GM21825 (cell line): ENCODE measurements at regions not wholly inside any gene's neighbourhood (a gene's known extent, or its start where the extent isn't known, plus 50 kb on each side); places are given as distances from the start of the nearest gene placed in this dataset.
"Not testable (repeated sequence)": the region's sequence is repeated elsewhere in the genome, so short reads cannot be mapped to it uniquely, and the experiment has no call there.

Experiments
- ATAC-seq: cut with Tn5 transposase; IDR thresholded peaks from one replicate; pipeline ENCODE4 v1.9.1; 2021; ENCODE audit warnings: mild to moderate bottlenecking, moderate library complexity; ENCODE audit not compliant: unreplicated experiment

DNA sequence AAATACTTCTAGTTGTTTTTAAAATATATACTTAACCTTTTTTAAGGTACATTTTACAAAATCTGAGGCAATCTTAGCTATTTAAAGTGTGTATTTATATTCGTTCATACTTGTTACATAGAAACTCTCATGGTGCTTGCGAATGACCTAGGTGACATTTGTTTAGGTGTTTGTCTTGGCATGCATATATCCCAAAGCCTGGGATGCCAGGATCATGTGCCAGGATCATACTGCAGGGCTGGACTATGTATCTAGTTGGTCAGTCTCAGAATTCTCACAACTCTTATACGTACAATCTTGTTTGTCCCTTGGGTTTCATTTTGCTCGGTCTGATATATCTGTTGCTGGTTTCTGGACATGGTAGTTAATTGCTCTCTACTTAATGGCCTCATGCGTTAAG, 109.9 kb upstream of the WIPF3 start:
- ATAC-seq: not testable (repeated sequence)

DNA sequence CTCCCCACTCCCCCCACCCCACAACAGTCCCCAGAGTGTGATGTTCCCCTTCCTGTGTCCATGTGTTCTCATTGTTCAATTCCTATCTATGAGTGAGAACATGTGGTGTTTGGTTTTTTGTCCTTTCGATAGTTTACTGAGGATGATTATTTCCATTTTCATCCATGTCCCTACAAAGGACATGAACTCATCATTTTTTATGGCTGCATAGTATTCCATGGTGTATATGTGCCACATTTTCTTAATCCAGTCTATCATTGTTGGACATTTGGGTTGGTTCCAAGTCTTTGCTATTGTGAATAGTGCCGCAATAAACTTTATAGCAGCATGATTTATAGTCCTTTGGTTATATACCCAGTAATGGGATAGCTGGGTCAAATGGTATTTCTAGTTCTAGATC, 106.6 kb upstream of the WIPF3 start:
- ATAC-seq: not testable (repeated sequence)

DNA sequence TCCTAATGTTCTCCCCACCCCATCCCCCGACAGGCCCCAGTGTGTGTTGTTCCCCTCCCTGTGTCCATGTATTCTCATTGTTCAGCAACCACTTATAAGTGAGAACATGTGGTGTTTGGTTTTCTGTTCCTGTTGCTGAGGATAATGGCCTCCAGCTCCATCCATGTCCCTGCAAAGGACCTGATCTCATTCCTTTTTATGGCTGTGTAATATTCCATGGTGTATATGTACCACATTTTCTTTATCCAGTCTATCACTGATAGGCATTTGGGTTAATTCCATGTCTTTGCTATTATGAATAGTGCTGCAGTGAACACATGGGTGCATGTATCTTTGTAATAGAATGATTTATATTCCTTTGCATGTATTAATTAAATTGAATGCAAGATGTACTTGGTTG, 104.8 kb upstream of the WIPF3 start:
- ATAC-seq: not testable (repeated sequence)

DNA sequence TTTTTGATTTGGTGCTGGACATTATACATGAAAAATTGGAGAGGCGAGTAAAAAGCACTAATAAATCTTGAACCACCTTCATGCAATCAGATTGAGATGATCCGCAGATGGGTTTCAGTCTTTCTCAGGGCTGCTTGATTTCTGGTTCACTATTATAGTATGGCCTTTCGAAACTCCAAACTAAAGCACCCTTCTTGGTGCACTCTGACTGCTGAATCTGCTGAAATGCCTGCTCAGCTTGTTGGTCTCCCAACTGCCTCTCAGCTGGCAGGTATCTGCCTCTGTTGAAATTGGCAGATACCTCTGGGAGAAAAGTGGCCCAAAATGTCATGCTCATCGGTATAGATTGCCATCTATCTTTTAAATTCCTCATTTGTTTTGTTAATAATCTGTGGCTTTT, 102.5 kb upstream of the WIPF3 start:
- not testable (repeated sequence) for ATAC-seq

DNA sequence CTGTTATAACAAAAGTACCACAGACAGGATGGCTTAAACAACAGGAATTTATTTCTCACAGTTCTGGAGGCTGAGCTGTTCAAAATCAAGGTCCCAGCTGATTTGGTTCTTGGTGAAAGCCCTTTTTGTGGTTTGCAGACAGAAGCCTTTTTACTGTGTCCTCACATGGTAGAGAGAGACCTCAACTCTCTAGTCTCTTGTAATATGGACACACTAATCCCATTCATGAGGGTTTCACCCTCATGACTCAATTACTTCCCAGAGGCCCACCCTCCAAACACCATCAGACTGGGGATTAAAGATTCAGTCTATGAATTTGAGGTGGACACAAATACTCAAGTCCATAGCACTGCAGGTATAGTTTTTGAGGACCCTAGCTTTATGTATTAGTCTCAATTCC, 97.3 kb upstream of the WIPF3 start:
- ATAC-seq: not testable (repeated sequence)

DNA sequence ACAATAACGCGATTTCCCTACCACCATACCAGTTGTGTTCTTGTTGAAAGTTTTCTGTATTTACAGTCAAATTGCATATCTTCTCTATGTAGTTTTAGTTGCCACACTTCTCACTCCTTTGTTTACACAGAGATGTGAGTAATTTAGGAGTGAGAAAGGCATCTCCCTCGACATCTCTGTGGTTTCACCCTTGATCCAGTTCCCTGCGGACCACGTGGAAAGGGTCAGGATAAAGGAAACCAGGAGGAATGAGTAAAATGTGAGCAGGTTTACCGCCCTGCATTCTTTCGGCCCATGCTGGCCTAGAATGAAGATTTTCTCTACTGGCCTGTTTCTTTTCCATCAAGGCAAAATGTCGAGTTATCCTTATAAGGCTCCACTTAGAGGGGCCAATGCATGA, 83.2 kb upstream of the WIPF3 start:
- not testable (repeated sequence) for ATAC-seq

DNA sequence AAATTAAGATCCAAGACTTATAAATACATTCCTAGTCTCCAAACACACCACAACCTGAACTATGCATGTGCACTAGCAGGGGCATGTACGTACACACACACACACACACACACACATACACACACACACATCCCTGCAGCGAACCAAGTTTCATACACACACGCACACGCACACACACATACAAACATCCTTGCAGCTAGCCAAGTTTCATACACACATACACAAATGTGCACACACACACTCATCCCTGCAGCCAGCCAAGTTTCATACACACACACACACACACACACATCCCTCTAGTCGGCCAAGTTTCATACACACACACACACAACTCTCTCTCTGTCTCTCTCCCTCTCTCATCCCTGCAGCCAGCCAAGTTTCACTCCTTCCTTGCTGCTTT, 82.7 kb upstream of the WIPF3 start:
- ATAC-seq: no peak

DNA sequence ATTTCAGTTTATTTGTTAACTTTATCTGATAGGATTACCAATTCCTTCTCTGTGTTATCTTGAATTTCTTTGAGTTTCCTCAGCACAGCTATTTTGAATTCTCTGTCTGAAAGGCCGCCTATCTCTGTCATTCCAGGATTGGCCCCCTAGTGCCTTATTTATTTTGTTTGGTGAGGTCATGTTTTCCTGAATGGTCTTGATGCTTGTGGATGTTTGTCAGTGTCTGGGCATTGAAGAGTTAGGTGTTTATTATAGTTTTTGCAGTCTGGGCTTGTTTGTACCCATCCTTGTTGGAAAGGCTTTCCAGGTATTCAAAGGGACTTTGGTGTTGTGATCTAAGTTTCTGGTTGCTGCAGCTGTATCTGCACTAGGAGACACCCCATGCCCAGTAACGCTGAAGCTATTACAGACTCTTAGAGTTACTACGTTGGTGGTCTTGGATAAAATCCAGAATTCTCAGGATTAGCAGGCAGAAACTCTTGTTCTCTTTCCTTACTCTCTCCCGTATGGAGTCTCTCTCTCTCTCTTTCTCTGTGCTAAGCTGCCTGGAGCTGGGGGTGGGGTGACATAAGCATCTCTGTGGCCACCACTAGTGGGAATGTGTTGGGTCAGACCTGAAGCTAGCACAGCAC, 76.7 kb upstream of the WIPF3 start:
- ATAC-seq: not testable (repeated sequence)

DNA sequence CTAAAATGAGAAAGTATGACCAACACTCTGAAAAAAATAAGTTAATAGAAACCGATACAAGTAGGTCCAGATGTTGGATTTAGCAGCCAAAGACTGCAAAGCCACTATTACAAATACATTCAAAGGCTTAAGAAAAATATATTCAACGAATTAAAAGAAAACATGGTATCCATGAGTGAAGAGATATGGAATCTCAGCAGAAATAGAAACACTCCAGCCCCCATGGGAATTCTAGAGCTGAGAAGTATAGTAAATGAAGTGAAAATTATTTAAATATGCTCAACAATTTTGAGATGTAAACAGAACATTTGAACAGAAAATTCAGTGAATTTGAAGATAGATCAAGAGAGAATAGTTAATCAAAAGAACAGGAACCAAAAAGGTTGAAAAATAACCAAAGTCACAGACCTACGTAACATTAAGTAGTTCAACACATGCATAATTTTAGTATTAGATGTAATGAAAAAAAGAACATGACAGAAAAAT, 72.0 kb upstream of the WIPF3 start:
- no peak for ATAC-seq

DNA sequence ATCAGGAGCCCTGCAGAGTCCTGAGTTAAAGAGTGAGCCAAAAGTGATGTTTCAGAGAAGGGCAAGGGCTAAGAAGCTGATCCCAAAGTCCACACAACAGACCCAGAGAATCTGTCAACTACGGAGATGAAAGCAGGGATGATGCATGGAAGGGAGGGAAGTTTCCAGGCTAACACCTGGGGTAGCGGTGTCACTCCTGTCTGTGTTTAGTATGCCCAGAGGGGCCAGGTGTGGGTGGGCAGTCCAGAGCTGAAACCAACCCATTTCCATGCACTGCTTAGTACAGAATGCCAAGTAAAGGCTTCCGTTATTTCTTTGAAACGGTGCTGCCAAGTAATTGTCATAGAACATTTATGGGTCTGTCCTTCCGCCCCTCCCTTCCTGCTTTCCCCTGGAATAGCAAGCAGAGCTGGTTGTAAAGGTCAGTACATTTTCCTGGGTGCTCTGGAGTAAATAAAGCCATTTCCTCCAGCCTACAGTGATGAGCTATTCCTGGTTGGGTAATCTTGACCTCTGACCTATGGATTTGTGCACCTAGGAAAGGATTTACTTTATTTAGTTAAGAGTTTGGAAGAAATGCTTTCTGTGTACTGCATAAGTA, 58.6 kb upstream of the WIPF3 start:
- ATAC-seq: not testable (repeated sequence)

DNA sequence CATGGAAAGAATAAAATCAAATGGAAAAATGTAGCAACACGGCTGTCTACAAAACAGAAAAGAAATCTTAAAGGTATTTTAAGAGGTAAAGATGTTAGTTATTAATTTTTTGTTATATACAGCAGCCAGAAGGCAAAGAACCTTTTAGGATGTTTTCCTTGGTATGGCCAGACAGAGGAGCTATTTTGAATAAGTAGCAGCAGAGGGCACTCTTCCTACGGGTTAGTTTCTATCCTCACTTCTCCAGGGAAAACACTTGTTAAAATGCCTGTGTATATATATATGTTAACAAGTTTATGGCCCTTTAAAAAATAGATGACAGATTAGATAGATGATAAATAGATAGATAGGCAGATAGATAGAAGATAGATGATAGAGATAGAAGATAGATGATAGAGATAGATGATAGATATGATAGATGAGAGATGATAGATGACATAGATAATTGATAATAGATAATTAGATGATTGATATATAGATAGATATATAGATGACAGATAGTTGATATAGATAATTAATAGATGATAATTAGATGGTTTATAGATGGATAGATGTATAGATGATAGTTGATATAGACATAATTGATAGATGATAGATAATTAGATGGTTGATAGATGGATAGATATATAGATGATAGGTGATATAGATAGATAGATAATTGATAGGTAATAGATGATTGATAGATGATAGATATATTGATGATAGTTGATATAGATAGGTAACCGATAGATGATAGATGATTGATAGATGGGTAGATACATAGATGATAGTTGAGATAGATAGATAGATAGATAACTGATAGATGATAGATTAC, 57.8 kb upstream of the WIPF3 start:
- ATAC-seq: no peak

DNA sequence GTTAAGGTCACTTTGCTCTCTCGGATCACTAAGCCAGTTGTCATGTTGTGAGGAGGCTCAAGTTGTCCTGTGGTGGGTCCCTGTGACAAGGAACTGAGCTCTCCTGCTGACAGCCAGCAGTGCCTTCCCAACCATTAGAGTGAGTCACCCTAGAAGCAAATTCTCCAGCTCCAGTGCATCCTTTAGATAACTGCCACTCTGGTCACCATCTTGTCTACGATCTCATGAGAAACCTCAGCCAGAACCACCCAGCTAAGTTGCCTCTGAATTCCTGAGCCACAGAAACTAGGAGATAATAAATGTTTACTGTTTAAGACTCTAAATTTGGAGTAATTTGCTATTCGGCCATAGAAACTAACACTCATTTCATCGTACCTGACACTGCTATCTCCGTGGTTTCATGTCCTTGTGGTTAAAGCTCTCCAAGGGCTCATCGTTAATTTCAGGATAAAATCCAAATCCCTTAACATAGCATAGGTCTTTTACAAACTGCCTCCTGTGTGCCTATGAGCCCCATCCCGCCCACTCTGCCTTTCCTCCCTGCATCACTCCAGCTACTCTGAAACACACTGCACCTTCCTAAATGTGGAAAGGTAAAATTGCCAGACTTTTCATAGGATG, 56.5 kb upstream of the WIPF3 start:
- no peak for ATAC-seq

DNA sequence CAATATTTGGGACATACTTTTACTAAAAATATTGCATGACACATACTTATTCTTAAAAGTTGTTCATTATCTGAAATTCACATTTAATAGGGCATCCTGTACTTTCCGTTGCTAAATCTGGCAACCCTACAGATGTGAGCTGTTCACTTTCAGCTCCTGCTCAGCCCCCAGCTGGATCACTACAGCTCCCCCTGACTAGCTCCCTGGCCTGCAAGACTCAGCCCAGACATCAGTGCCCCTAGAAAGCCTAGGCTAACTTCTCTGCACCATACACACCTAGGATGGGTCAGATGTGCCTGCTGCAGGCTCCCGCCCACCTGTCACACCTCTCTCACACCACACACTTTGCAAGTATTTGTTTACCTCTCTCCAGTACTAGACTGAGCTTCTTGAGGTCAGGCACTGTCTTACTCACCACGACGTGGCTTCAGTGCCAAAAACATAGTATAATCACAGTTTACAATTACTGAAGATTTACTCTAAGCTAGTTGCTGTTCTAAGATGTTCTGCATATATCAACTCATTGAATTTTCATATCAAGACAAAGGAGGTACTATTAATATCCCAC, 55.9 kb upstream of the WIPF3 start:
- not testable (repeated sequence) for ATAC-seq

DNA sequence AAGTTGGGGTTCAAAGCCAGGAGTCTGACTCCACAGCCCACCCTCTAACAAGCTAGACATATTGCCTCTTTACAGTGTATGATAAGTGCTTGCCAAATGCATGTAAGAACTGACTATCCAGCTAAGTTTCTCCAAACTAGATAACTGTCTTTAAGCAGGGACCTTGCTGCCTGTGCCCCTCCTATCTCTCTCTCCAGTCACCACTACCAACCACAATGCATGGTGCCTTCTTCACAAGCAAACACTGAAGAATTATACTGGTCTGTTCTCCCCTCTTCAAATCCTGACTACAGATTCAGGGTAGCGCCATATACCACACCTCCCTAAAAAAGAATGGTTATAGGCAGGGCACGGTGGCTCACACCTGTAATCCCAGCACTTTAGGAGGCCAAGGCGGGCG, 55.3 kb upstream of the WIPF3 start:
- not testable (repeated sequence) for ATAC-seq

DNA sequence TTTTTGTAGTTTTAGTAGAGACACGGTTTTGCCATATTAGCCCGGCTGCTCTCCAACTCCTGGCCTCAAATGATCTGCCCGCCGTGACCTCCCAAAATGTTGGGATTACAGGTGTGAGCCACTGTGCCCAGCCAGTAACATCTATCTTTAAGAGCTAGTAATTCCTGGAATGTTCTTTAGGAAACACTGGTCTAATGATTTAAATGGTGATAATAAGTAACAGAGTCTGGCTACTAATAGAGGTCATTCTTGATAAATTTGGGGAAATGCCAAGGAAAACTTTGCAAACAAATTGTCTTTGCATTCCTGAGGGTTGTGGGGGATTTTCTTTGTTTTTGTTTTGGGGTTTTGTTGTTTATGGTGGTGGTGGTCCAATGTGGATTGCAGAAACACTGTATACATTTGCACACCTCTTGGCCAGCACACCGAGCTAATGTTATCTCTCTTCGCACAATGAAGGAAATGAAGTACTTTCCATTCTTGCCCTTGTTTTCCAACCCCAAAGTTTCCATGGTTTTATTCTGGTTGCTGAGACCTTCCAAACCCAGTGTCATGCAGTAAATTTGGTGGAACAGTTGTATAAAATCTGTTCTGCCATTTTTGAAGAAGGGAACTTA, 51.3 kb upstream of the WIPF3 start:
- ATAC-seq: no peak
